Liver (tissue), 3 donors: ENCODE measurements at regions not wholly inside any gene's neighbourhood (a gene's known extent, or its start where the extent isn't known, plus 50 kb on each side); places are given as distances from the start of the nearest gene placed in this dataset.

Experiments used
- SP1 ChIP-seq: IDR thresholded peaks from 2 replicates; pipeline ENCODE4 v1.6.1; 2018; ENCODE audit warnings: antibody characterized with exemption, mild to moderate bottlenecking
- TAF1 ChIP-seq: conservative IDR thresholded peaks from 2 replicates; pipeline ENCODE4 v1.6.1; 2016; ENCODE audit warnings: antibody characterized with exemption, mild to moderate bottlenecking
- TF ChIP-seq, protein P1 (sequence below): fragments of 150-350 bp; IDR thresholded peaks from 2 replicates; pipeline ENCODE4 v1.5.1; 2017; ENCODE audit warnings: improper control_type of control experiment, low read depth, low read length; ENCODE audit not compliant: missing input control
- donor health status: healthy.
- donor health status: healthy.

GRCh38 chr16:54719624-54720023 is 211.0 kb upstream of the IRX5 start:
- TF ChIP-seq TAF1 (no peak), SP1 (no peak)
- TF ChIP-seq, protein P1, sequence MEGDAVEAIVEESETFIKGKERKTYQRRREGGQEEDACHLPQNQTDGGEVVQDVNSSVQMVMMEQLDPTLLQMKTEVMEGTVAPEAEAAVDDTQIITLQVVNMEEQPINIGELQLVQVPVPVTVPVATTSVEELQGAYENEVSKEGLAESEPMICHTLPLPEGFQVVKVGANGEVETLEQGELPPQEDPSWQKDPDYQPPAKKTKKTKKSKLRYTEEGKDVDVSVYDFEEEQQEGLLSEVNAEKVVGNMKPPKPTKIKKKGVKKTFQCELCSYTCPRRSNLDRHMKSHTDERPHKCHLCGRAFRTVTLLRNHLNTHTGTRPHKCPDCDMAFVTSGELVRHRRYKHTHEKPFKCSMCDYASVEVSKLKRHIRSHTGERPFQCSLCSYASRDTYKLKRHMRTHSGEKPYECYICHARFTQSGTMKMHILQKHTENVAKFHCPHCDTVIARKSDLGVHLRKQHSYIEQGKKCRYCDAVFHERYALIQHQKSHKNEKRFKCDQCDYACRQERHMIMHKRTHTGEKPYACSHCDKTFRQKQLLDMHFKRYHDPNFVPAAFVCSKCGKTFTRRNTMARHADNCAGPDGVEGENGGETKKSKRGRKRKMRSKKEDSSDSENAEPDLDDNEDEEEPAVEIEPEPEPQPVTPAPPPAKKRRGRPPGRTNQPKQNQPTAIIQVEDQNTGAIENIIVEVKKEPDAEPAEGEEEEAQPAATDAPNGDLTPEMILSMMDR: no peak
